ENCODE measurements at regions not wholly inside any gene's neighbourhood (a gene's known extent, or its start where the extent isn't known, plus 50 kb on each side); places are given as distances from the start of the nearest gene placed in this dataset.
"Not testable (repeated sequence)": the region's sequence is repeated elsewhere in the genome, so short reads cannot be mapped to it uniquely, and the experiment has no call there.

GRCh38 chr20:57108742-57109570, 157.5 kb downstream of the BMP7 start:
- Histone ChIP-seq H2AFZ (ENCODE audit: low read depth, low read length) (no peak overlapping the region), H3K9me3 (ENCODE audit: low read length) (no peaks in the 10 kb centered on the region), H3K4me3 (ENCODE audit: low read length) (no peak overlapping the region), H3F3A (ENCODE audit: insufficient read depth, low read length, poor library complexity, severe bottlenecking) (no peaks in the 10 kb centered on the region), H3K79me2 (replicated peaks; ENCODE audit: insufficient read depth, low read length) (no peaks in the 10 kb centered on the region), H3K4me2 (ENCODE audit: low read length) (no peak overlapping the region), H3K27me3 (ENCODE audit: insufficient read depth, low read depth, low read length) (no peaks in the 10 kb centered on the region), H4K20me1 (ENCODE audit: insufficient read depth) (no peaks in the 10 kb centered on the region), H3K9me2 (ENCODE audit: insufficient read depth, low read length) (no peaks in the 10 kb centered on the region), H3K27ac (ENCODE audit: low read length) (no peak overlapping the region), H3K9ac (ENCODE audit: low read length) (no peak overlapping the region), H3K36me3 (ENCODE audit: insufficient read depth, low read length) (no peaks in the 10 kb centered on the region)
- no peak for TF ChIP-seq SMC3 (conservative IDR thresholded peaks at IDR 0.05; ENCODE audit: poor library complexity)

DNA sequence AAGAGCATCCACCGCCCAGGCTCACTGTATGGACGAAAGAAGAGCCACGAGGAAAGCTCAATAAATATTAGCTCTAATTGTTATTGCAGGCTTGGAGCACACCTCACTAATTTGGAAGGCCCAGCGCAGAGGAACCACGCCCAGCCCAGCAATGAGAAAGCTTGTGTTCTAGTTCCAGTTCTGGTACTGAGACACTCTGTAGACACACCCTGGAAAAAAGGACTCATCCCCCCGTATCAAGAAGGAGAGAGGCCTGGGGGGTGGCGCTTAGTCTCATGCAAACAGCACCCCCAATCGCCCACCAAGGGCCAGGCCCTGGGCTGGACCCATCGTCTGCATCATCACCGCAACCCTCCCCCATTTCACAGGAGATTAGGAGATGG, 156.9 kb downstream of the BMP7 start:
- no peak overlapping the region for H3K4me2 ChIP-seq (ENCODE audit: low read length)
- no peaks in the 10 kb centered on the region for H3K27me3 ChIP-seq (ENCODE audit: insufficient read depth, low read depth, low read length)
- no peaks in the 10 kb centered on the region for H3K9me3 ChIP-seq (ENCODE audit: low read length)
- H3K27ac ChIP-seq (ENCODE audit: low read length) = no peak overlapping the region
- H2AFZ ChIP-seq (ENCODE audit: low read depth, low read length) = no peak overlapping the region
- H3K36me3 ChIP-seq (ENCODE audit: insufficient read depth, low read length) = no peaks in the 10 kb centered on the region
- H3K79me2 ChIP-seq (replicated peaks; ENCODE audit: insufficient read depth, low read length) = no peaks in the 10 kb centered on the region
- H3F3A ChIP-seq (ENCODE audit: insufficient read depth, low read length, poor library complexity, severe bottlenecking) = no peaks in the 10 kb centered on the region
- H3K9me2 ChIP-seq (ENCODE audit: insufficient read depth, low read length) = no peaks in the 10 kb centered on the region
- TF ChIP-seq RAD21 (conservative IDR thresholded peaks at IDR 0.05) = no peak
- H4K20me1 ChIP-seq (ENCODE audit: insufficient read depth) = no peaks in the 10 kb centered on the region
- no peak overlapping the region for H3K9ac ChIP-seq (ENCODE audit: low read length)
- no peak overlapping the region for H3K4me3 ChIP-seq (ENCODE audit: low read length)

- not testable (repeated sequence) for H3K27me3 ChIP-seq (ENCODE audit: insufficient read depth, low read depth, low read length); H3K9me2 ChIP-seq (ENCODE audit: insufficient read depth, low read length); H2AFZ ChIP-seq (ENCODE audit: low read depth, low read length); H4K20me1 ChIP-seq (ENCODE audit: insufficient read depth); H3K79me2 ChIP-seq (replicated peaks; ENCODE audit: insufficient read depth, low read length); H3K4me3 ChIP-seq (ENCODE audit: low read length); H3K36me3 ChIP-seq (ENCODE audit: insufficient read depth, low read length); H3K27ac ChIP-seq (ENCODE audit: low read length); H3K9me3 ChIP-seq (ENCODE audit: low read length); H3K9ac ChIP-seq (ENCODE audit: low read length); H3K4me2 ChIP-seq (ENCODE audit: low read length); H3F3A ChIP-seq (ENCODE audit: insufficient read depth, low read length, poor library complexity, severe bottlenecking)
These were observed 156.1 kb downstream of the BMP7 start for GRCh38 chr20:57110121-57111027.

DNA sequence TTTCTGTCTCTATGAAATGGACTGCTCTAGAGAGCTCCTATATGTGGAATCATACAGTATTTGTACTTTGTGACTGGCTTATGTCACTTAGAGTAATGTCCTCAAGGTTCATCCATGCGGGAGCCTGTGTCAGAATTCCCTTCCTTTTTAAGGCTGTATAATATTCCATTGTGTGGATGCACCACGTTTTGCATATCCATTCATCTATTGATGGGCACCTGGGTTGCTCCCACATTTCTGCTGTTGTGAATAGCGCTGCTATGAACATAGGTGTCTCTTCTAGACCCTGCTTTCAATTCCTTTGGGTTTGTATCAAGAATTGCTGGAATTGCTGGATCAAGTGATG, 155.4 kb downstream of the BMP7 start:
- Histone ChIP-seq H3K9me2 (ENCODE audit: insufficient read depth, low read length) (no peaks in the 10 kb centered on the region), H2AFZ (ENCODE audit: low read depth, low read length) (no peak overlapping the region), H3K9ac (ENCODE audit: low read length) (no peak overlapping the region), H3K9me3 (ENCODE audit: low read length) (no peaks in the 10 kb centered on the region), H3K27me3 (ENCODE audit: insufficient read depth, low read depth, low read length) (no peaks in the 10 kb centered on the region), H4K20me1 (ENCODE audit: insufficient read depth) (no peaks in the 10 kb centered on the region), H3K4me2 (ENCODE audit: low read length) (no peak overlapping the region), H3K27ac (ENCODE audit: low read length) (no peak overlapping the region), H3K79me2 (replicated peaks; ENCODE audit: insufficient read depth, low read length) (no peaks in the 10 kb centered on the region), H3K36me3 (ENCODE audit: insufficient read depth, low read length) (no peaks in the 10 kb centered on the region), H3K4me3 (ENCODE audit: low read length) (no peak overlapping the region), H3F3A (ENCODE audit: insufficient read depth, low read length, poor library complexity, severe bottlenecking) (no peaks in the 10 kb centered on the region)
- TF ChIP-seq MXI1 (conservative IDR thresholded peaks at IDR 0.05; ENCODE audit: poor library complexity, severe bottlenecking) (no peak), EP300 (conservative IDR thresholded peaks at IDR 0.05; ENCODE audit: poor library complexity, severe bottlenecking) (no peak), TAF1 (IDR thresholded peaks at IDR 0.05; ENCODE audit: low read depth) (no peak)
